ENCODE measurements at regions not wholly inside any gene's neighbourhood (a gene's known extent, or its start where the extent isn't known, plus 50 kb on each side); places are given as distances from the start of the nearest gene placed in this dataset.

DNA sequence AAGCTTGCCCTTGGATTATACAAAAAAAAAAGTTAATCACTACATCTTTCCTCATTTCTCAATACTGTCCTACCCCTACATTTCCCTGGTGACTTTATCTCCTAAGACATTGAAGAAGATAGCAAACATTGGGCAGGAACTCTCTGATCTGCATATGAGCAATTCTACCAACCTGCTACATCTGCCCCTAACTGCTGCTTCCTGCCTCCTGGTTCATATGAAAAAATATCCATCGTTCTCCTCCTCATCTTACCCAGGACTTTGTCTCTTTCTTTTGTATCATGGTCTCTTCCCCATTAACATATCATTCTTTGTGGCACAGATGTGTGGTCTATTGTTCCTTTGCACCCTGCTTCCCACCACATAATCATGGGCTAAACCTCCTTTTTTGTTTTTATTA, 139.7 kb upstream of the PCGF5 start:
- intact Hi-C loops (cut with DNase I), result loop anchor here in 3 of 10 donors (10.0 kb wide), 3 partner anchors 76 to 166 kb away; partner anchors contain the start of gene ANKRD1 (in 2 of the 3)
- ATAC-seq, result no peak
- no peak for TF ChIP-seq POLR2A (IDR thresholded peaks at IDR 0.05)
- no peaks in the 10 kb centered on the region for H3K36me3 ChIP-seq
- H3K27ac ChIP-seq, result no peak overlapping the region
- DNase-seq, result no peak
- H3K4me1 ChIP-seq, result peaks cover 0 to 29% (median 16%) of the 10 kb centered on the region in 12 donors
- no peaks in the 10 kb centered on the region for H3K27me3 ChIP-seq
- H3K9me3 ChIP-seq, result peaks cover 0 to 8% (median 0%) of the 10 kb centered on the region in 12 donors
- no peak overlapping the region for H3K4me3 ChIP-seq
- 73 to 83% (median 79%) methylated on average over 1 of the region's 1 CpG for WGBS, 4 donors

DNA sequence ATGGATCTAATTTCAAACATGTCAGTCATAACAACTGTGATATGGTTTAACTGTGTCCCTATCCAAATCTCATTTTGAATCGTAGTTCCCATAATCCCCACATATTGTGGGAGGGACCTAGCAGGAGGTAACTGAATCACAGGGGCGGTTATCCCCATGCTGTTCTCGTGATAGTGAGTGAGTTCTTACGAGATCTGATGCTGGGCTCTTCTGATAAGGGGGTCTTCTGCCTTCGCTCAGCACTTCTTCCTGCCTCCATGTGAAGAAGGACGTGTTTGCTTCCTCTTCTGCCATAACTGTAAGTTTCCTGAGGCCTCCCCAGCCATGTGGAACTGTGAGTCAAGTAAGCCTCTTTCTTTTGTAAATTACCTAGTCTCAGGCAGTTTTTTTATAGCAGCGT, 138.0 kb upstream of the PCGF5 start:
- intact Hi-C loops (cut with DNase I), result loop anchor here in 3 of 10 donors (10.0 kb wide), 3 partner anchors 78 to 168 kb away; partner anchors contain the start of gene ANKRD1 (in 2 of the 3)
- Histone ChIP-seq H3K9me3 (peaks cover 0 to 9% (median 0%) of the 10 kb centered on the region in 12 donors), H3K4me1 (peaks cover 0 to 18% (median 10%) of the 10 kb centered on the region in 12 donors), H3K27ac (peak overlapping the region in 1 of 12 donors; percentile 6), H3K36me3 (no peaks in the 10 kb centered on the region), H3K4me3 (no peak overlapping the region), H3K27me3 (no peaks in the 10 kb centered on the region)
- ATAC-seq, result no peak
- WGBS, 4 donors, result 61 to 71% (median 67%) methylated on average over 7 of the region's 7 CpGs
- no peak for DNase-seq
- TF ChIP-seq POLR2A (IDR thresholded peaks at IDR 0.05), result no peak
- TF ChIP-seq, protein P1, sequence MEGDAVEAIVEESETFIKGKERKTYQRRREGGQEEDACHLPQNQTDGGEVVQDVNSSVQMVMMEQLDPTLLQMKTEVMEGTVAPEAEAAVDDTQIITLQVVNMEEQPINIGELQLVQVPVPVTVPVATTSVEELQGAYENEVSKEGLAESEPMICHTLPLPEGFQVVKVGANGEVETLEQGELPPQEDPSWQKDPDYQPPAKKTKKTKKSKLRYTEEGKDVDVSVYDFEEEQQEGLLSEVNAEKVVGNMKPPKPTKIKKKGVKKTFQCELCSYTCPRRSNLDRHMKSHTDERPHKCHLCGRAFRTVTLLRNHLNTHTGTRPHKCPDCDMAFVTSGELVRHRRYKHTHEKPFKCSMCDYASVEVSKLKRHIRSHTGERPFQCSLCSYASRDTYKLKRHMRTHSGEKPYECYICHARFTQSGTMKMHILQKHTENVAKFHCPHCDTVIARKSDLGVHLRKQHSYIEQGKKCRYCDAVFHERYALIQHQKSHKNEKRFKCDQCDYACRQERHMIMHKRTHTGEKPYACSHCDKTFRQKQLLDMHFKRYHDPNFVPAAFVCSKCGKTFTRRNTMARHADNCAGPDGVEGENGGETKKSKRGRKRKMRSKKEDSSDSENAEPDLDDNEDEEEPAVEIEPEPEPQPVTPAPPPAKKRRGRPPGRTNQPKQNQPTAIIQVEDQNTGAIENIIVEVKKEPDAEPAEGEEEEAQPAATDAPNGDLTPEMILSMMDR (IDR thresholded peaks at IDR 0.05), result no peak

DNA sequence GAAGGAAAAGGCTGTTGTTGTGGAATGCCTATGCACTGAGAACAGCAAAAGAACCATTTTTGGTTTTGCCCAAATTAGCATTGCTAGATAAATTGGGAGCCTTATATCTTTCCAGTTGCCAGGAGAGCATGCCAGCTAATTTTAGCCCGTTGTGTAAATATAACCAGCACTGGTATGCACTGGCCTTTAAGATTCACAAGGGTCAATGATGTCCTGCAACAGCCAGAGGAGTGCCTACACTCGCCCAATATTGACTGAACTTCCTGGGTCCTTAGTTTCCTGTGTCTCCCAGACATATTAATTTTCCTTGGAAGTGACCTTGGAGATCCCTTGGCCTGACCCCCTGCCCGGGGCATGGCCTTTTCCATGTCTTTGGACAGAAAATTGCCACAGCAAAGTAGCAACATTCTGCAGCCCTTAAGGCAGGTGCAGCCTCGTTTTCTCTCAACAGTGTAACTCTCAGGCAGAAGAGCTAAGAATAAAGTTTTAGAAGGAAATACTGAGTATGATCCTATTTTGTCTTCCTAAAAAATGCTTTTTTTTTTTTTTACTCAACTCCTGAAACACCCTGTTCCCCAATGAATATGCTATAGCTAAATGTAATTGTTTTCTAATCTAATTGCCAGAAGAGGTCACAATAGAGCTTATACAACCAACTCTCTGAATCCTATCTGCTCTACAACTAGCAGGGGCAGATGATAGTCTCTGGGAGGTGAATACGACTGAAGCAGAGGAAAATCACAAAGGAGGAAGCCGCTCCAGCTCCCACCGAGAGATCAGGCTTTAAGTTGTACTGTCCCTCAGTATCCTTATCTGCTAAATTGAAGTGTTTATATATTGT, 131.9 kb upstream of the PCGF5 start:
- 27 to 36% (median 30%) methylated on average over 7 of the region's 7 CpGs for WGBS, 4 donors
- Histone ChIP-seq H3K36me3 (no peaks in the 10 kb centered on the region), H3K4me1 (peaks cover 0 to 35% (median 6%) of the 10 kb centered on the region in 12 donors), H3K27ac (peak overlapping the region; percentile 41 to 92 (median 72)), H3K27me3 (no peaks in the 10 kb centered on the region), H3K4me3 (no peak overlapping the region), H3K9me3 (peaks cover 0 to 14% (median 0%) of the 10 kb centered on the region in 12 donors)
- no peak for TF ChIP-seq POLR2A (IDR thresholded peaks at IDR 0.05)
- TF ChIP-seq, protein P1 (IDR thresholded peaks at IDR 0.05), result peak in 4 of 12 donors; percentile 10 to 46 (median 24)
- ATAC-seq (peak; percentile 94 to 96 (median 95)), DNase-seq (peak in 3 of 5 donors; percentile 36 to 54 (median 47))
- intact Hi-C loops (cut with DNase I), result loop anchor here in 6 of 10 donors (2.0 to 10.0 kb wide), 7 partner anchors 46 to 174 kb away; partner anchors contain the start of gene ANKRD1 (in 2 of the 6)

DNA sequence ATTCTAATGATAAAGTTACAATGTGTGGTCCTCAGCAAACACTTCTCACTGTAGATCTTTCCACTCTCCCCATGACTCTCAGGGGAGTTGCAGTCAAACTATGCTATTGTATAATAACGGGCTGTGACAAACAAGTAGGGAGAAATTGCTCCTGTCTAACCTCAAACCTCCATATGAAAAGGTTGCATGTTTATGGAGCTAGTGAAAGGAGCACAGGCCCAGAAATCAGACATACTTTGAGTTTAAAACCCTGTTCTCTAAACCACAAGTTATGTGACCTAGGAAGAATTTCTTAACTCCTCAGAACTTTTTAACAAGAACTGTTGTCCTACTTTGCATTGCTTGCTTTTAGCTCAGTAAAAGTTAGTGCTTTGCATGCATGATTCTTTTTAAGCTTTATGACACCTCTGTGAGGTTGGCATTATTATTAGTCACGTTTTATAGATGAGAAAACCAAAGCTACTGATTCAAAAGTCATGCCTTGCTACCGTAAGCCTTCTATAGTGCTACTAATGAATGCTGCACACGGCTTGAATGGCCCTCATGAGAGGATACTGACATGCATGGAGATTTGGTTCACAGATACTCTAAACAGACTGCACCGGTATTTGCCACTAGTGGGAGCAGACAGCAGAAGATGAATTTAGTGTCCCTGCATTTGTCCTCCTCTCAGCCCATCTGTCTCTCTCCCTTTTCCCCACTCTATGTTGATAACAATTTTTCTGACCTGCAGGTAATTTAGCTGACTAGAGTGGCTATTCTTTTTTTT, 129.5 kb upstream of the PCGF5 start:
- DNase-seq, result no peak
- peak in 1 of 4 donors; percentile 23 for ATAC-seq

More for the DNA sequence above, 129.5 kb upstream of the PCGF5 start:
- TF ChIP-seq, protein P1 (IDR thresholded peaks at IDR 0.05), result peak in 9 of 12 donors; percentile 7 to 42 (median 22)
- no peak for TF ChIP-seq POLR2A (IDR thresholded peaks at IDR 0.05)
- H3K27me3 ChIP-seq, result no peaks in the 10 kb centered on the region
- peaks cover 0 to 35% (median 6%) of the 10 kb centered on the region in 12 donors for H3K4me1 ChIP-seq
- H3K27ac ChIP-seq, result peak overlapping the region in 9 of 12 donors; percentile 12 to 92 (median 81)
- H3K4me3 ChIP-seq, result no peak overlapping the region
- no peaks in the 10 kb centered on the region for H3K36me3 ChIP-seq
- 27 to 40% (median 32%) methylated on average over 5 of the region's 5 CpGs for WGBS, 4 donors
- intact Hi-C loops (cut with DNase I), result loop anchor here in 5 of 10 donors (2.0 to 10.0 kb wide), 6 partner anchors 64 to 164 kb away; no protein-coding TSS in a partner anchor
- peaks cover 0 to 13% (median 0%) of the 10 kb centered on the region in 12 donors for H3K9me3 ChIP-seq
